ENCODE measurements at regions not wholly inside any gene's neighbourhood (a gene's known extent, or its start where the extent isn't known, plus 50 kb on each side); places are given as distances from the start of the nearest gene placed in this dataset.

- BruUV-seq (replicated peaks) = no TSS peak
- POLR2A ChIA-PET = no interaction called here
- H3K36me3 ChIP-seq (ENCODE audit: control insufficient read depth, insufficient read depth, low read length) = no peaks in the 10 kb centered on the region
- no peak overlapping the region for H2AFZ ChIP-seq (ENCODE audit: low read depth, low read length)
- CTCF ChIA-PET (ENCODE audit: low intra/inter-chr PET ratio) = no interaction called here
- no peaks in the 10 kb centered on the region; the same call in none of the 2 replicates for H3K9me3 ChIP-seq (replicated peaks; ENCODE audit: control insufficient read depth, insufficient read depth, low read depth, low read length)
- no peak overlapping the region for H3K4me3 ChIP-seq
- no peaks in the 10 kb centered on the region for H3K27me3 ChIP-seq (ENCODE audit: control insufficient read depth in 2 of 2, insufficient read depth in 2 of 2, low read length in 2 of 2)
- H3K9ac ChIP-seq (ENCODE audit: insufficient read depth in 1 of 2, low read depth in 2 of 2, low read length in 2 of 2) = no peak overlapping the region
- H4K20me1 ChIP-seq (replicated peaks; ENCODE audit: control insufficient read depth, insufficient read depth, low read length) = no peaks in the 10 kb centered on the region
- ATAC-seq (no peak), FAIRE-seq (no peak), DNase-seq (ENCODE audit: extremely low read depth in 1 of 4, low spot score in 3 of 4) (no peak)
- H3K4me1 ChIP-seq (replicated peaks in 1 of 2; ENCODE audit: control insufficient read depth in 2 of 2, insufficient read depth in 2 of 2, low read length in 2 of 2) = no peaks in the 10 kb centered on the region
- H3K9me1 ChIP-seq (ENCODE audit: control insufficient read depth, insufficient read depth, low read length) = no peaks in the 10 kb centered on the region
- no peaks in the 10 kb centered on the region for H3K79me2 ChIP-seq (ENCODE audit: control insufficient read depth, insufficient read depth, low read length)
- 0% methylated on average over 1 of the region's 1 CpG for WGBS (ENCODE audit: insufficient coverage, low coverage, missing lambda C conversion rate)
- no peak overlapping the region for H3K4me2 ChIP-seq (ENCODE audit: insufficient read depth, low read length)
- intact Hi-C loops (cut with micrococcal nuclease) (no loop called here), in situ Hi-C loops (cut with MboI) (no loop called here)
- H3K27ac ChIP-seq (ENCODE audit: extremely low read depth, low read depth, low read length) = no peak overlapping the region
- no peak for TF ChIP-seq ZBTB40 (IDR thresholded peaks at IDR 0.05)
- no peak for TF ChIP-seq ZBTB40 (CRISPR knock-in tag; IDR thresholded peaks at IDR 0.05)
- TF ChIP-seq TFAM (CRISPR knock-in tag; conservative IDR thresholded peaks at IDR 0.05) = peak; percentile 93; the same call in 1 of the 2 replicates
- TF ChIP-seq THRA (IDR thresholded peaks at IDR 0.05) = no peak
- TF ChIP-seq PHF20 (IDR thresholded peaks at IDR 0.05; ENCODE audit: partially characterized antibody) = peak; percentile 28
- TF ChIP-seq RERE (CRISPR knock-in tag; IDR thresholded peaks at IDR 0.05; ENCODE audit: borderline replicate concordance) = no peak
Measured at GRCh38 chr13:90084684-90085290, 1262.7 kb upstream of the MIR17HG start.

All from K562 (cell line).